Neural cell (in vitro differentiated cells): ENCODE measurements at regions not wholly inside any gene's neighbourhood (a gene's known extent, or its start where the extent isn't known, plus 50 kb on each side); places are given as distances from the start of the nearest gene placed in this dataset.

Source experiments
- EP300 ChIP-seq: fragments of 450-650 bp; conservative IDR thresholded peaks from 2 replicates; pipeline ENCODE4 v1.6.1; 2014; ENCODE audit warnings: antibody characterized with exemption, mild to moderate bottlenecking, moderate library complexity; ENCODE audit not compliant: poor library complexity, severe bottlenecking
- EZH2 ChIP-seq: fragments of 200-600, 300-800 bp; shearing (Covaris generic), sonication (generic); IDR thresholded peaks from 2 replicates; pipeline ENCODE4 v1.6.1; 2014; ENCODE audit warnings: antibody characterized with exemption, low read length, borderline replicate concordance, mild to moderate bottlenecking; ENCODE audit not compliant: insufficient read depth, poor library complexity, severe bottlenecking
- MXI1 ChIP-seq: fragments of 450-650 bp; conservative IDR thresholded peaks from 2 replicates; pipeline ENCODE4 v1.6.1; 2014; ENCODE audit warnings: antibody characterized with exemption, mild to moderate bottlenecking; ENCODE audit not compliant: poor library complexity, severe bottlenecking
- POLR2AphosphoS5 ChIP-seq: IDR thresholded peaks from 2 replicates; pipeline ENCODE4 v1.6.1; 2012
- RAD21 ChIP-seq: fragments of 450-650 bp; conservative IDR thresholded peaks from 2 replicates; pipeline ENCODE4 v1.6.1; 2014; ENCODE audit warnings: antibody characterized with exemption, mild to moderate bottlenecking, moderate library complexity
- SMC3 ChIP-seq: fragments of 450-650 bp; conservative IDR thresholded peaks from 2 replicates; pipeline ENCODE4 v1.6.1; 2014; ENCODE audit warnings: antibody characterized with exemption, mild to moderate bottlenecking, moderate library complexity; ENCODE audit not compliant: poor library complexity
- TAF1 ChIP-seq: IDR thresholded peaks from 2 replicates; pipeline ENCODE4 v1.6.1; 2012; ENCODE audit warnings: low read depth
- TF ChIP-seq, protein P1 (sequence below): fragments of 450-650 bp; IDR thresholded peaks from 2 replicates; pipeline ENCODE4 v1.5.1; 2014; ENCODE audit warnings: antibody characterized with exemption, mild to moderate bottlenecking, moderate library complexity; ENCODE audit not compliant: poor library complexity, severe bottlenecking
- TF ChIP-seq, protein P2 (sequence below): IDR thresholded peaks from 2 replicates; pipeline ENCODE4 v1.6.1; 2012; ENCODE audit warnings: borderline replicate concordance

DNA sequence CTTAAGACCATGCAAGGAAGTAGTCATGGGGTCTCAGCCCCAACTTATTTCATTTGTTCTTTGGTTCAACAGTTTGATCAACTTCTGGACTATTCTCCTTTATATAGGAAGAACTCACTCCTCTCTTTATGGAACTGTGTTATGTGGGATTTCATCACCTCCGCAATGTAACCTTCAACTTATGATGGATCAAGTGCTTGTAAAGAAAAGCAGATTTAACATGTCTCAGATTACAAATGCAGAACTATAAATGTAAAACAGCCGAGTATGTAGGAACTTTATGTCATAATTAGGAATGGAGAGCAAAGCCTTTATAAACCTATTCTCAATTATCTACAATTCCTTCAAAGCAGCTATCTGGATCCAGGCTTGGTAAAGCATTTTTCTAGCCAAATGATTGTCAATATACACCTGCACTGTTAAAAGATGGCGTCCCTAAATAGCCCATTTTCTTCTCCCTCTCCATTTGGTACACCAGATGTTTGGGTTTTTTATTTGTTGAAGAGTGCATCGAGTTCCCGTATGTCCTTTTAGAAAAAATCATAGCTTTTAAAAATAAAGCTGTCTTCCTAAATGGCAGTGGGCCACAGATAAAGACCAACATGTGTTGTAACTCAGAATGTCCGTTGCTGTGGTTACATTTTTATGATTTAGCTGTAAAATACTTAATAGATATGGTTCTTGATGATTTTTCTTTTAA is 985.1 kb upstream of the SLC35B3 start:
- TF ChIP-seq, protein P1, sequence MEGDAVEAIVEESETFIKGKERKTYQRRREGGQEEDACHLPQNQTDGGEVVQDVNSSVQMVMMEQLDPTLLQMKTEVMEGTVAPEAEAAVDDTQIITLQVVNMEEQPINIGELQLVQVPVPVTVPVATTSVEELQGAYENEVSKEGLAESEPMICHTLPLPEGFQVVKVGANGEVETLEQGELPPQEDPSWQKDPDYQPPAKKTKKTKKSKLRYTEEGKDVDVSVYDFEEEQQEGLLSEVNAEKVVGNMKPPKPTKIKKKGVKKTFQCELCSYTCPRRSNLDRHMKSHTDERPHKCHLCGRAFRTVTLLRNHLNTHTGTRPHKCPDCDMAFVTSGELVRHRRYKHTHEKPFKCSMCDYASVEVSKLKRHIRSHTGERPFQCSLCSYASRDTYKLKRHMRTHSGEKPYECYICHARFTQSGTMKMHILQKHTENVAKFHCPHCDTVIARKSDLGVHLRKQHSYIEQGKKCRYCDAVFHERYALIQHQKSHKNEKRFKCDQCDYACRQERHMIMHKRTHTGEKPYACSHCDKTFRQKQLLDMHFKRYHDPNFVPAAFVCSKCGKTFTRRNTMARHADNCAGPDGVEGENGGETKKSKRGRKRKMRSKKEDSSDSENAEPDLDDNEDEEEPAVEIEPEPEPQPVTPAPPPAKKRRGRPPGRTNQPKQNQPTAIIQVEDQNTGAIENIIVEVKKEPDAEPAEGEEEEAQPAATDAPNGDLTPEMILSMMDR, result no peak
- TF ChIP-seq EP300 (no peak), EZH2 (no peak), SMC3 (no peak), RAD21 (no peak), MXI1 (no peak), TAF1 (no peak), POLR2AphosphoS5 (no peak)
- TF ChIP-seq, protein P2, sequence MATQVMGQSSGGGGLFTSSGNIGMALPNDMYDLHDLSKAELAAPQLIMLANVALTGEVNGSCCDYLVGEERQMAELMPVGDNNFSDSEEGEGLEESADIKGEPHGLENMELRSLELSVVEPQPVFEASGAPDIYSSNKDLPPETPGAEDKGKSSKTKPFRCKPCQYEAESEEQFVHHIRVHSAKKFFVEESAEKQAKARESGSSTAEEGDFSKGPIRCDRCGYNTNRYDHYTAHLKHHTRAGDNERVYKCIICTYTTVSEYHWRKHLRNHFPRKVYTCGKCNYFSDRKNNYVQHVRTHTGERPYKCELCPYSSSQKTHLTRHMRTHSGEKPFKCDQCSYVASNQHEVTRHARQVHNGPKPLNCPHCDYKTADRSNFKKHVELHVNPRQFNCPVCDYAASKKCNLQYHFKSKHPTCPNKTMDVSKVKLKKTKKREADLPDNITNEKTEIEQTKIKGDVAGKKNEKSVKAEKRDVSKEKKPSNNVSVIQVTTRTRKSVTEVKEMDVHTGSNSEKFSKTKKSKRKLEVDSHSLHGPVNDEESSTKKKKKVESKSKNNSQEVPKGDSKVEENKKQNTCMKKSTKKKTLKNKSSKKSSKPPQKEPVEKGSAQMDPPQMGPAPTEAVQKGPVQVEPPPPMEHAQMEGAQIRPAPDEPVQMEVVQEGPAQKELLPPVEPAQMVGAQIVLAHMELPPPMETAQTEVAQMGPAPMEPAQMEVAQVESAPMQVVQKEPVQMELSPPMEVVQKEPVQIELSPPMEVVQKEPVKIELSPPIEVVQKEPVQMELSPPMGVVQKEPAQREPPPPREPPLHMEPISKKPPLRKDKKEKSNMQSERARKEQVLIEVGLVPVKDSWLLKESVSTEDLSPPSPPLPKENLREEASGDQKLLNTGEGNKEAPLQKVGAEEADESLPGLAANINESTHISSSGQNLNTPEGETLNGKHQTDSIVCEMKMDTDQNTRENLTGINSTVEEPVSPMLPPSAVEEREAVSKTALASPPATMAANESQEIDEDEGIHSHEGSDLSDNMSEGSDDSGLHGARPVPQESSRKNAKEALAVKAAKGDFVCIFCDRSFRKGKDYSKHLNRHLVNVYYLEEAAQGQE, result no peak
